Stimulated activated effector memory CD8-positive, alpha-beta T cell treated with anti-CD3 and anti-CD28 coated beads, Interleukin-12 subunit alpha, Interleukin-12 subunit beta, amount 100 ng/mL, for 72 hours (primary cell): ENCODE measurements at regions not wholly inside any gene's neighbourhood (a gene's known extent, or its start where the extent isn't known, plus 50 kb on each side); places are given as distances from the start of the nearest gene placed in this dataset.
A peak's percentile ranks its signal among the peaks of the same experiment; 100 is the strongest.
"Not testable (repeated sequence)": the region's sequence is repeated elsewhere in the genome, so short reads cannot be mapped to it uniquely, and the experiment has no call there.

ENCODE experiments used
- ATAC-seq: fragments of 150-1000 bp; cut with Tn5 transposase; 2 replicates; pipeline ENCODE4 v1.10.0; 2021
- DNase-seq, 2 donors: peaks; one replicate each; pipeline ENCODE4 v3.0.0; 2021 to 2022; ENCODE audit warnings: low spot score in 2 of 2
- H3K27ac Mint-ChIP-seq: one replicate; pipeline ENCODE4 v1.8.0; 2022; ENCODE audit warnings: mild to moderate bottlenecking, mixed read lengths
- H3K36me3 Mint-ChIP-seq: one replicate; pipeline ENCODE4 v1.8.0; 2022; ENCODE audit warnings: mild to moderate bottlenecking, mixed read lengths
- H3K4me1 Mint-ChIP-seq: one replicate; pipeline ENCODE4 v1.8.0; 2022; ENCODE audit warnings: mixed read lengths
- H3K4me3 Mint-ChIP-seq: one replicate; pipeline ENCODE4 v1.8.0; 2022; ENCODE audit warnings: mild to moderate bottlenecking, mixed read lengths
- H3K9me3 Mint-ChIP-seq: one replicate; pipeline ENCODE4 v1.8.0; 2022; ENCODE audit warnings: mixed read lengths

DNA sequence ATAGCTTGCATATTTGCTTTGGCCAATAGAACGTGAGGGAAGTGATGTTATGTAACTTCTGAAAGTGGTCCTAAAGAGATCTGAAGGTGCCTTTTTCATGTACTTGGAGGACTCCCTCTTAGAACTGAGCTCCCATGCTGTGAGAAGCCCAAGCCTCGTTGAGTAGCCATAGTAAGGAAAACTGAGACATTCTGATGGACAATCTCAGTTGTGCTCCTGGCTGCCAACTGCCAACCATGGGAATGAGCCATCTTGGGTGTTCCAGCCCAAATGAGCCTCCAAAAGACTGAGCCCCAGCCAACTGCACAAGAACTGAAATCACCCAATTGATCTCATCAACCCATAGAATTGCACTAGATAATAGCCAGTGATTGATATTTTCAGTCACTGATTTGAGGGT, 106.7 kb downstream of the MRPL39 start:
- Mint-ChIP-seq H3K27ac (no peak overlapping the region), H3K4me3 (no peak overlapping the region), H3K9me3 (peaks cover 11% of the 10 kb centered on the region), H3K4me1 (peaks cover 36% of the 10 kb centered on the region), H3K36me3 (peaks cover 36% of the 10 kb centered on the region)
- ATAC-seq (no peak), DNase-seq (no peak)

DNA sequence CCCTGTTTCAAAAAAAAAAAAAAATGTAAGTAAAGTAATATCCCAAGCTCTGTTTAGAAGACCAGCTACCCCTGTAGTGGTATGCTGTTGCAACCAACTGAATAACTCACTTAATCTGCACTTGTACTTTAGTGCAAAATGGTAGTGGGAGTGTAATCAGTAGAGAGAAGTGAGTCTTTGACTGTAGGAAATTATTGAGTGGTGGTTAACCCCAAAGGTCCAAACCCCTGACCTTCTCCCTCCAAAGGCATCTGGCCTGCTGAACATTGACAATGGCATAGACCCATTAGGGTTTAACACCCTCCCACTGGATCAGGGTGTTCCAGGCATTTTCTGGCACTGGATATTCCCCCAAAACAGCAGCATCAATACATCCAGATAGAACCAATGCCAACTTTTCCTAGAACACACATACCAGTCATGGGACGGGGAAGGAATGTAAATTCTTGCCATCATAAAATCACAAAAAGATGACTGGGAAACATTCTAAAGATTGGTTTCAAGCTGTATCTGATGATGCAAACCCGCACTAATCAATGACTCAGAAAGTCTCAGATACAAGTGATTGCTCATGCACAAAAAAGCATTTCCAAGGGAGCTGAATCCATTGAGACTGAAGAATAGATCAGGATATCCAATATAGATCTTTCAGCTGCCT, 110.3 kb downstream of the MRPL39 start:
- Mint-ChIP-seq H3K27ac (no peak overlapping the region), H3K4me3 (no peak overlapping the region), H3K4me1 (peaks cover 15% of the 10 kb centered on the region), H3K9me3 (peaks cover 4% of the 10 kb centered on the region), H3K36me3 (peaks cover 43% of the 10 kb centered on the region)
- DNase-seq (peak in 1 of 2 donors; percentile 29), ATAC-seq (no peak)

DNA sequence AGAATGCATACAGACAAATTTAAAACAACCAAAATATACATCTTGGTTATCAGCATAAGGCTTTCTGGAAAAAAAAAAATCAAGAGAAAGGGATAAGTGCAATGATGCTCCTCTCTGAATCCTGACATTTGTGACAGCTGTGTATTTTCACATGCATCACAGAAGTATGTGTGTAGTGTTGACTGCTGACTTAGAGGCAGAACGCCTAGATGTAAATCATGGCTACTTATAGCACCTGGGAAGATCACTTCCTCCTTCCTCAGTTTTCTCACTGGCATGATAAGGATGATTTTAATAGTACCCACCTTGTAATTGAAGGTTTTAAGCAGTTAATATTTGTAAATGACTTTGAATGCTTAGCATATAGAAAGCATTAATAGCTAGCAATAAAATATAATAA, 112.5 kb downstream of the MRPL39 start:
- no peak for DNase-seq
- Mint-ChIP-seq H3K36me3 (peaks cover 50% of the 10 kb centered on the region), H3K4me1 (peaks cover 22% of the 10 kb centered on the region), H3K27ac (no peak overlapping the region), H3K4me3 (no peak overlapping the region), H3K9me3 (peaks cover 2% of the 10 kb centered on the region)
- ATAC-seq = no peak

DNA sequence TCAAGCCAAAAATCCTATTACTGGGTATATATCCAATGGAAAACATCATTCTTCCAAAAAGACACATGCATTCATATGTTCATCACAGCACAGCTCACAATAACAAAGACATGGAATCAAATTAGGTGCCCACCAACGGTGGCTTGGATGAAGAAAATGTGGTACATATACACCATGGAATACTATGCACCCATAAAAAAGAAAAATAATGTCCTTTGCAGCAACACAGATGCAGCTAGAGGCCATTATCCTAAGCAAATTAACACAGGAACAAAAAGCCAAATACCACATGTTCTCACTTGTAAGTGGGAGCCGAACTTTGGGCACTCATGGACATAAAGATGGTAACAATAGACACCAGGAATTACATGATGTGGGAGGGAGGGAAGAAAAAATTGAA, 113.6 kb downstream of the MRPL39 start:
- Mint-ChIP-seq H3K4me3 (no peak overlapping the region), H3K36me3 (peaks cover 50% of the 10 kb centered on the region), H3K27ac (no peak overlapping the region), H3K9me3 (no peaks in the 10 kb centered on the region), H3K4me1 (peaks cover 30% of the 10 kb centered on the region)
- DNase-seq (no peak), ATAC-seq (no peak)

DNA sequence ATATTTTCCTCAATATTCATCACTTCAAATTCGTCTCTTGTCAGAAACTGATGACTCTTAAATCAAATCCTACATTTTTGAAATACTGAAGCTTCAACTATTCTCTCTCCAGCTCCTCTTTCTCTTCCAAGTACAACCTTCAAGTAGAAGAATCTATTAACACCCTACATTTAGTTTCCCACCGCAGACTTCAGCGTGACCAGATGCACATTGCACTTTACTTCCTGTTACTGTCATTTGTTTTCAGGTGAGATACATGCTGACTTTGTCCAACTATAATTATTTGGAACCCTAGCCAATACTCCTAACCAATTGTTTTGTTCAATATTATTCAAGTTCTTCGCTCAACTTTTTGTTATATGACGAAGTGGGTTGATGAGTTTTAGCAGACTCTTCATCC, 116.0 kb downstream of the MRPL39 start:
- peak overlapping the region; percentile 77 for H3K27ac Mint-ChIP-seq
- H3K36me3 Mint-ChIP-seq = peaks cover 49% of the 10 kb centered on the region
- no peak for DNase-seq
- no peak for ATAC-seq
- peaks cover 45% of the 10 kb centered on the region for H3K4me1 Mint-ChIP-seq
- no peaks in the 10 kb centered on the region for H3K9me3 Mint-ChIP-seq
- H3K4me3 Mint-ChIP-seq = peak overlapping the region; percentile 16

DNA sequence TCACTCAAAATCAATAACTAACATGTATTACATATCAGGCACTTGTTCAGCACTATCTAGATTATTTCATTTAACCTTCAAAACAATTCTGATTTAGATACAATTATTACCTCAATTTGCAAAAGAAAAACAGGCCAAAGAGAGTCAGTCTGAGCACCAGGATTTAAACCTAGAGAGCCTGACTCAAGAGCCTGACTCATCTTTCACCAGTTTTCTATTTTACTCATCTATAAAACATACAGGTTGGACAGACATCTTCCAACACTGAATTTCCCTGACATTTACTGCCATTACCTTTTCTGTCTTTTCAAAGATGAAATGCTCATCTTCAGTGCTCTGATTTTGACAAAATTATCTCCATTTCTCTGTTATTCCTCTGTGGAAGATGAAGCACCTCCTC, 116.5 kb downstream of the MRPL39 start:
- Mint-ChIP-seq H3K4me3 (peak overlapping the region; percentile 16), H3K27ac (peak overlapping the region; percentile 77), H3K36me3 (peaks cover 46% of the 10 kb centered on the region), H3K4me1 (peaks cover 49% of the 10 kb centered on the region), H3K9me3 (no peaks in the 10 kb centered on the region)
- ATAC-seq (peak; percentile 77), DNase-seq (no peak)

DNA sequence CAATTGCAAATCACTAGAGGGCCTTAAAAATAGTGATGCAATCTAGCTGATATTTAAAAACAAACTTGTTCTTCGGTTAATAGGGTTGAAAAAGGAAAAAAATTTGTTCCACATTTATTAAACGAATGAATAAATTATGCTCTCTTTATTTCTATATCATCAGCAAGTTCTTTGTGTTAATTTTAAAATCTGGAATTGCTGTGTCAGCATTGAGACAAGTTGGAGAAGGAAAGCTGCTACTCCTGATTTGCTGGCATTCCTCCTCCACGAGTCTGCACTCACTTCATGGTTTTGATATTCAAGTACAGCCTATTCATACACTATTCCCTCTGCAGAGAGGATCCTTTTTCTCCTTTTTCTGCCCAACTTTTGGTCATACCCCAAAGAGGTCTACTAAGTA, 117.6 kb downstream of the MRPL39 start:
- no peak for DNase-seq
- Mint-ChIP-seq H3K4me1 (peaks cover 59% of the 10 kb centered on the region), H3K4me3 (no peak overlapping the region), H3K27ac (no peak overlapping the region), H3K9me3 (no peaks in the 10 kb centered on the region), H3K36me3 (peaks cover 40% of the 10 kb centered on the region)
- no peak for ATAC-seq

DNA sequence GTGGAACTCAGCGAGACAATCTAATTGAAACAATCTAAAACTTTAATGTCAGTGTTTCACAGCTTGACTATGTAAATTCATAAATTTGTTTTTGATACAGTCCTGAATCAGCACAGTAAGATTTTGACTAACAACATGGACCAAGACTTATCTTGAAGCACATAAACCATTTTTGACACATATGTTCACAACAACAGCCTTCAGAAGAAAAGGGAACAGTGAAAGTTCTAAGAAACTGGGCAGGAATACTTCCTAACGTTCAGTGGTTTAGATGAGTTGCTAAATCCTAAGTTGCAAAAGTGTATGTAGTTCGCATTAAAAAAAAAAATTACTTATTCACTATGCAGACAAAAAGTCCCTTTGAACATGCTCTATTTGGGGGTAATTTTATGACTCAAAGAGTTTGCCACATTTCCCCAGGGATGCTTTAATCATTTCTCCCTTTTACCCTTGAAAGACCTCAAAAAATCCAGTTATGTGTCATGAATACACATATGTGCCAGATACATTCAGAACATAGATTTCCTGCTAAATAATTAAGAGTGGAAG, 120.2 kb downstream of the MRPL39 start:
- Mint-ChIP-seq H3K9me3 (peaks cover 17% of the 10 kb centered on the region), H3K27ac (peak overlapping the region; percentile 83), H3K4me3 (peak overlapping the region; percentile 67), H3K4me1 (peaks cover 67% of the 10 kb centered on the region), H3K36me3 (peaks cover 47% of the 10 kb centered on the region)
- DNase-seq = no peak
- ATAC-seq = peak; percentile 88

DNA sequence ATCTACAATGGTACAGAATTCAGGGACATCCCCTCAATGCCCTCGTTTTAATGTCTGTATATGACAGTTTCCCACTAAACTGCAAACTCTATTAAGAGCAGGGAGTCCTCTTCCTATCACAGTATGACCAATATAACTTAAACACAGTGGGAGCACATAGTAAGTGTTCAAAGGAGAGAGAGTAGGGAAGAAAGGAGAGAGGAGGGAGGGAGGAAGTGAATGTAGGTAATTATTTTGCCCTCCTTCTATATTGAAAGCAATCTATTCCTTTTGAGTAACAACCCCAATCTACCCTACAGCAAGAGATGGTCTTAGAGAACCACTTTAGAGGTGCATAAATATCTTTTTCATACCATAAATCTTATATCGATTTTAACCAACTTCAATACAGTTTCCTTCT, 121.4 kb downstream of the MRPL39 start:
- H3K4me1 Mint-ChIP-seq = peaks cover 60% of the 10 kb centered on the region
- ATAC-seq = no peak
- peak overlapping the region; percentile 67 for H3K4me3 Mint-ChIP-seq
- DNase-seq = no peak
- H3K36me3 Mint-ChIP-seq = peaks cover 45% of the 10 kb centered on the region
- H3K27ac Mint-ChIP-seq = peak overlapping the region; percentile 83
- H3K9me3 Mint-ChIP-seq = peaks cover 27% of the 10 kb centered on the region

DNA sequence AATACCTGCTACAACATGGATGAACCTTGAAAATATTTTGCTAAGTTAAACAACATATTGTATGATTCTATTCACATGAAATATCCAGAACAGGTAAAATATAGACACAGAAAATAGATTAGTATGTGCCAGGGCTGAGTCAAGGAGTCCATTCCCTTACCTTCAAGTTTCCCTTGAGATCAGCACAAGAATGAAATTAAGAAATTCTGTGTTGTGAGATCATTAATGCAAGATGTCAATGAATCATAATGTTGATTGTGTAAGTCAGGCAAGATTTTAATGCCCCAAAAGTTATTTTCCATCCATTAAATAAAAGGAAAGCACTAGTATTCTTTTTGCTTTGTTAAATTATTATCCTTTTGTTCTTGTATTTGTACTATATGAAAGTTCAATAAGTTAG, 139.4 kb downstream of the MRPL39 start:
- Mint-ChIP-seq H3K9me3 (no peaks in the 10 kb centered on the region), H3K36me3 (peaks cover 13% of the 10 kb centered on the region), H3K27ac (no peak overlapping the region), H3K4me3 (no peak overlapping the region), H3K4me1 (peaks cover 39% of the 10 kb centered on the region)
- ATAC-seq = no peak
- DNase-seq = no peak

DNA sequence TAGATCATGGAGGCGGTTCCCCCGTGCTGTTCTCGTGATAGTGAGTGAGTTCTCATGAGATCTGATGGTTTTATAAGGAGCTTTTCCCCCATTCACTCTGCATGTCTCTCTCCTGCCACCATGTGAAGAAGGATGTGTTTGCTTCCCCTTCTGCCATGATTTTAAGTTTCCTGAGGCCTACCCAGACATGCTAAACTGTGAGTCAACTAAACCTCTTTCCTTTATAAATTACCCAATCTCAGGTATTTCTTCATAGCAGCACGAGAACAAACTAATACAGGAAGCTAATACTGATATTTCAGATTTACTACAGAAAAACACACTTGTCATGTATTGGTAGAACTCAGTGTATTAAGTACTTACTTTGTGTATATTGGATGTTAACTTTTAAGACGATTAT, 140.2 kb downstream of the MRPL39 start:
- H3K27ac Mint-ChIP-seq, ATAC-seq, H3K9me3 Mint-ChIP-seq, H3K4me3 Mint-ChIP-seq, DNase-seq: not testable (repeated sequence)
- H3K4me1 Mint-ChIP-seq = peaks cover 46% of the 10 kb centered on the region
- H3K36me3 Mint-ChIP-seq = peaks cover 19% of the 10 kb centered on the region

DNA sequence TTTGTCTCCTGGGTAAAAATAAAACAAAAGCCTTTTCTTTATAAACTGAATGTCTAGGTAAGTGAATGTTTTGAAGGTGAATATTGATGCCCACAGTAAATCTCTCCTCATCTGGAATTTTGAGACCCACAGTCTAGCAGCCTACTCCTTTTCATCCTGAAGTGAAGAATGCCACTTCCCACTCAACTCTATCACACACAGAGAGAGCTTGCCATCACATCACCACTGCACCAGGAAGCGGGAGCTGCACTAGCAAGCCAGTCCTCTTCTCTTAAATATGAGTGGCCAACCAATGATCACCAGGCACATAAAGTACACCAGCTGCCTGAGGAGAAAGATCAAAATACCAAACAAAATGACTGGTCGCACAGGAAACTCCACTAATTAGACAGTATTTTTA, 140.8 kb downstream of the MRPL39 start:
- Mint-ChIP-seq H3K9me3 (no peaks in the 10 kb centered on the region), H3K4me3 (no peak overlapping the region), H3K36me3 (peaks cover 19% of the 10 kb centered on the region), H3K27ac (peak overlapping the region; percentile 26), H3K4me1 (peaks cover 46% of the 10 kb centered on the region)
- DNase-seq (no peak), ATAC-seq (no peak)

DNA sequence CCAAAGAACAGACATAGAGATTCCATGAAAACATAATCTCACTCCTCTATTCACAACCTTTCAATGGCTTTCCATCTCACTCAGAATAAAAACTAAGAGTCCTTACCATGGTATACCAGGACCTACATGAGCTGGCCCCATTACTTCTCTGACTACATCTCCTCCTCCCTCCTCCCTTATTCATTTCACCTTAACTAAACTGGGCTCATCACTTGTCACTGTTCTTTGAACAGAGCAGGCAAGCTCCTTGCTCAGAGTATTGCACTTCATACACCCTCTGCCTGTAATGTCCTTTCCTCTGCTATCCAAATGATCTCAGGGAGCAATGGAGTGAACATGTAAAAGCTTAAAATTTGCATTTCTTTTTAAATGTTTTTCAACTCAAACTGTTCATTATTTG, 142.0 kb downstream of the MRPL39 start:
- Mint-ChIP-seq H3K27ac (peak overlapping the region; percentile 96), H3K4me3 (peak overlapping the region; percentile 2), H3K4me1 (peaks cover 51% of the 10 kb centered on the region), H3K9me3 (no peaks in the 10 kb centered on the region), H3K36me3 (peaks cover 19% of the 10 kb centered on the region)
- ATAC-seq (peak; percentile 68), DNase-seq (no peak)

DNA sequence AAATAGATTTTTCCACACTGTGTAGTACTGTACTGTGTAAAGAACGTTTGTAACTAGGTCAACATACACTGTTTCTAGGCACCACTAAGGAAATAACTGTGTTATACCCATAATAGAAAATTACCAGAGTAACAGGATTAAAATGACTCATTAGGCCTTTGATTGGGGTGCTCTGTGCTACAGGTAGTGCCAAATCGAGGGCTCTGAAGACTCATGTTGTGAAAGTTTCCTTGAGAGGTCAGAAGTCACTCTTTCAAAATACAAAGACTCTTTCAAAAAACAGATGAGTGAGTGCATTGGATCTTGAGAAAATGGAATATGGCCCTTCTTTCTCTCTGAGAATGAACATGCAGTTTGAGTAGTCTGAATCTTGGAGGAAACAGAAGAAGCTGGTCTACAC, 143.0 kb downstream of the MRPL39 start:
- H3K9me3 Mint-ChIP-seq = peaks cover 2% of the 10 kb centered on the region
- H3K4me1 Mint-ChIP-seq = peaks cover 61% of the 10 kb centered on the region
- peak overlapping the region; percentile 60 for H3K4me3 Mint-ChIP-seq
- DNase-seq = no peak
- peak overlapping the region; percentile 96 for H3K27ac Mint-ChIP-seq
- ATAC-seq = peak; percentile 90
- H3K36me3 Mint-ChIP-seq = peaks cover 28% of the 10 kb centered on the region

DNA sequence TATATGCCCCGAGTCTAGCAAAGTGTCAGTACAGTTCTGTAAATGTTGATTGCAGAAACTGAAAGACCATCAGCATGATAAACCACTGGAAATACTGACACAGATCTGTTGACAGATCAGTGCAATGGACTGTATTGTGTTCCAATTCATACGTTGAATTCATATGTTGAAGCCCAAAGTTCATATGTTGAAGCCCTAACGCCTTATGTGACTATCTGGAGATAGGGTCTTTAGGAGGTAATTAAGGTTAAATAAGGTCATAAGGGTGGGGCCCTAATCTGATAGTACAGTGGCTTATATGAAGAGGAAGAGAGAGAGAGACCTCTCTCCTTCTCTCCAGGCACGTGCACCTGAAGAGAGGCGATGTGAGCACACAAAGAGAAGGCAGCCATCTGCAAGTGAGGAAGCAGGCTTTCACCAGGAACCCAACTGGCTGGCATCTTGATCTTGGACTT, 144.7 kb downstream of the MRPL39 start:
- Mint-ChIP-seq H3K4me3 (peak overlapping the region; percentile 60), H3K36me3 (peaks cover 31% of the 10 kb centered on the region), H3K9me3 (peaks cover 2% of the 10 kb centered on the region), H3K4me1 (peaks cover 70% of the 10 kb centered on the region), H3K27ac (peak overlapping the region; percentile 96)
- no peak for DNase-seq
- ATAC-seq = peak; percentile 79

DNA sequence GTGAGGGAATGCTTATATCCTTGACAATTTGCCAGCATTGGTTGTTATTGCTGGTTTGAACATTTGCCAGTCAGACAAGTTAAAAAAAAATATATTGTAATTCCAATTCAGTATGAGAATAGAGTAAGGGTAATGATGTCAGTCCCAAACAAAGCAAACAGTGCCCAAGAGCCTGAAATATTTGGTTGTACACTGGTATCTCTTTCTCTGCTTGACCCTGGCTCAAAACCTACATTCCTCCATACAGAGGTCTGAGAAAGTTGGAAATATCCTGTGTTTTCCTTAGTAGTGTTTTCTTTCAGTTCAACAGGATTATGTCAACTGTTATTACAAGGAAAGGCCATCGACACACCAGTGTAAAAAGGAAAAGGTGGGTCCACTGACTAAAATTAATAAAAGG, 145.6 kb downstream of the MRPL39 start:
- Mint-ChIP-seq H3K4me1 (peaks cover 73% of the 10 kb centered on the region), H3K36me3 (peaks cover 36% of the 10 kb centered on the region), H3K4me3 (peak overlapping the region; percentile 60), H3K9me3 (peaks cover 2% of the 10 kb centered on the region), H3K27ac (peak overlapping the region; percentile 96)
- ATAC-seq (no peak), DNase-seq (no peak)
